ENCODE measurements at regions not wholly inside any gene's neighbourhood (a gene's known extent, or its start where the extent isn't known, plus 50 kb on each side); places are given as distances from the start of the nearest gene placed in this dataset.

- DNase-seq = no peak
Observed at GRCh38 chr5:77948476-77948875, 172.3 kb upstream of the TBCA start.

- DNase-seq = no peak
Observed at GRCh38 chr5:77947041-77947428, 170.9 kb upstream of the TBCA start.

DNA sequence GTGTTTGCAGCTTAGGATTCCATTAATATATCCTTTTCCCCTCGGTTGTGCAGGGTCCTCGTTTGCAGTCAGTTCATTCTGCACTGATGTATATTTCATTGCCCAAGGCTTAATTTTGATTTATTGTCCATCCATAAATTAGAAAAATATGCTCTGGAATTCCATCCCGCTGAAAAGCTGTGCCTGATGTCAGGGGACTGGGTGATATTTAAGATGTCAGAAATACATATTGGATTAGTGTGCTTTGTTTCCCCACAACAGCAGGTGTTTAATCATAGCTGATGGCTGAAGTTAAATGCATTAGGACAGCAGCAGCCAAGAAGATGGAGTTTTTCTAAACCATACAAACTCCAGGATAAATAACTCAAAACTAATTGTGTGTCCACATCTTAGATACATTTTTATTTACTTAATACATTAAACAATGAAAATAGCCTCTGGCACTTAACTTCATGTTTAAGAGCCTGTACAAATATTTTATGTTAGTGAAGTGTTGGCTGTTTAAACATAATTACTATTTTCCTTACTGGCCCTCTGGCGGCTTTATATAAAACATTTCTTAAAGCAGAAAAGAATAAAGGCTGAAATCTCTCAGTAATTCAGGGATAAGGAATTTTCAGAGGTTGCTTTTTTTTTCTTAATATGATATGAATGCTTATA is 170.4 kb upstream of the TBCA start:
- no peak for DNase-seq

GRCh38 chr5:77945874-77946273 is 169.7 kb upstream of the TBCA start:
- DNase-seq = no peak

GRCh38 chr5:77944757-77945340 is 168.7 kb upstream of the TBCA start:
- DNase-seq = no peak

GRCh38 chr5:77943851-77944250 is 167.7 kb upstream of the TBCA start:
- DNase-seq = no peak

- DNase-seq = no peak
Observed at GRCh38 chr5:77942578-77943239, 166.6 kb upstream of the TBCA start.

DNA sequence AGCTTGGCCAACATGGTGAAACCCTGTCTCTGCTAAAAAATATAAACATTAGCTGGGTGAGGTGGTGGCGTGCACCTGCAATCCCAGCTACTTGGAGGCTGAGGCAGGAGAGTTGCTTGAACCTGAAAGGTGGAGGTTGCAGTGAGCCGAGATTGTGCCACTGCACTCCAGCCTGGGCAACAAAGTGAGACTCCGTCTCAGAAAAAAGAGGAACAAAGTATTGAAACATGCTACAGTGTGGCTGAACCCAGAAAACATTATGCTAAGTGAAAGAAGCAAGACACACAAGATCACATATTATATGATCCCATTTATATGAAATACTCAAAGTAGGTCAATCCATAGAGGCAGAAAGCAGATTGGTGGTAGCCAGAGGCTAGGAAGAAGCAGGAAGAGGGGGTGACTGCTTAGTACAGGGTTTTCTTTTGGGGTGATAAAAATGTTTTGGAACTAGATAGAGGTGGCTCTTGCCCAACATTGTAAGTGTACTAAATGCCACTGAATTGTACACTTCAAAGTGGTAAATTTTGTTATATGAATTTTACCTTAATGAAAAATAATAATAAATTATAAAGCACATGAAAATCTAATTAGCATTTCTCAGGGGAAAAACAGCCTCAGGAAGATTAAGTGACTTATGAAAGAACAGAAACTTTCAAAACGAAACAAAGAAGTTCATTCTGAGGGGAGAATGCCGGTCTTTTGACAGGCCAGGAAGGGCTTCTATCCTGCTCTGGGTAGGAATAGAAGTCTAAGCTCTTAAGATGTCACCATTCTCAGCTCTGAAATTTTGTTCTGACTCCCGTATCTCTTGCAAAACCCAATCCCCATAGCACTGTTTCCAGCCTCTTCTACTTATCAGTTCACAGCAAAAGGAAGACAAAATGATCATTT is 161.1 kb upstream of the TBCA start:
- DNase-seq = no peak

DNA sequence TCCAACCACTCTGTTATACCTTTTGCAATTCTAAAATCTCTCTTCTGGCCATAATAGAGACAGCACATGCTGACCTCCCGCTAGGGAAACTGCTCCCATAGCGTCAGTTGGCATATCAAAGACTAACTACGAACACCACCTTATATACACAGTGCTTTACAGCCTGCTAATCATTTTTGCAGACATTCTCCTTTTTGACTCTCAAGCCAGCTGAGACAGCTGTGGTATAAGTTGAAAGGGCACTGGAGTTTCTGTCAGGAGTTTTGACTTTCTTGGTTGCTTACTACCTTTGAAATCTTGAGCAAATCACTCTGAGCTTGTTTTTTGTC is 160.2 kb upstream of the TBCA start:
- DNase-seq = no peak

GRCh38 chr5:77935506-77936364 is 159.6 kb upstream of the TBCA start:
- no peak for DNase-seq

DNA sequence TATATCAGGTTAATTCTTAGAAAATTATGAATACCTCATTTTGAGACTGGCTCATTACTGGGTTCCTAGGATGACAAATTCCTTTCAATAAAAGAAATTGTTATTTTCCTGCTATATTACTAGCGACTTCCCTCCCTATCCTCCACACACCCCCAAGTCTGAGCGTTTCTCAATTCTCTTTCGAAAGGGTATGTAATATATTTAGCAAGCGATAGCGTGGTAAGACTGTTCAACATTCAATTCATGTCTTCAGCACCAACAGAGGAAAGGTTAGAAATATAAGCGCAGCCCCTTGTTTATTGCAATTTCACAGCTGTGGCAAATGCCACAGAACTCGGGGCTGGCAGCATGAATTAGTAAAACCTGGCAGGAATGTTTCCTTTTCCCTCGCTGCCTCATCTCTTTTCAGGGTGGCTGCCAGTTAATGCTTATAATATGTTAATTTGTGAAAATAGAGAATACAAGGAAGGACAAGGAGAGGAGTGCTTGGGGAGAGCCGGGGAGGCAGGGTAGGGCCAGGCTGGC is 152.7 kb upstream of the TBCA start:
- DNase-seq = no peak

DNA sequence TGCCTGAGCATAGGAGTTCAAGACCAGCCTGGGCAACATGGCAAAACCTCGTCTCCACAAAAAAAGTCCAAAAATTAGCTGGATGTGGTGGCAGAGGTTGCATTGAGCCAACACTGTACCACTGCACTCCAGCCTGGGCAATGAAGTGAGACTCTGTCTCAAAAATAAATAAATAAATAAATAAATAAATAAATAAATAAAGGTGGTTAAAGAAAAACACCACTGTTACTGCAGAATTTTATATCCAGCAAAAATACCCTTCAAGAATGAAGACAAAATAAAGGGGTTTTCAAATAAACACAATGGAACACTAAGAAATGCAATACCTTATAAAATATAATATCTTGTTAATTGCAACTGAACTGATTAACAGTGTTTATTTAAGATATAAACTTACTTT is 150.2 kb upstream of the TBCA start:
- DNase-seq = no peak

DNA sequence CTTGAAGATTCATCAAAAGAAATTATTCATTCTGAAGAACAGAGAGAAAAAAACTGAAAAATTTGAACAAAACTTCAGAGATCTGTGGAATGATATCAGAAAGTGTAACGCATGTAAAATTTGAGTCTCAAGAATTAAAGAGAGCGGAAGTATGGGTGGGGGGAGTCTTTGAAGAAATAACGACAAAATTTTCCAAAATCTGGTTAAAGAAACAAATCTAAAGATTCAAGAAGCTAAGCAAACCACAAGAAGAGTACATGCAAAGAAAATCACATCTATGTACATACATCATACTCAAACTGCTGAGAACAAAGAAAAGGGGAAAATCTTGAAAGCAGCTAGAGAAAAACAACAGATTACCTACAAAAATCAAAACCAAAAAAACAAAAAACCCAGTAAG is 149.4 kb upstream of the TBCA start:
- no peak for DNase-seq

- no peak for DNase-seq
Observed at GRCh38 chr5:77924081-77924480, 147.9 kb upstream of the TBCA start.

GRCh38 chr5:77923666-77924065 is 147.5 kb upstream of the TBCA start:
- no peak for DNase-seq

DNA sequence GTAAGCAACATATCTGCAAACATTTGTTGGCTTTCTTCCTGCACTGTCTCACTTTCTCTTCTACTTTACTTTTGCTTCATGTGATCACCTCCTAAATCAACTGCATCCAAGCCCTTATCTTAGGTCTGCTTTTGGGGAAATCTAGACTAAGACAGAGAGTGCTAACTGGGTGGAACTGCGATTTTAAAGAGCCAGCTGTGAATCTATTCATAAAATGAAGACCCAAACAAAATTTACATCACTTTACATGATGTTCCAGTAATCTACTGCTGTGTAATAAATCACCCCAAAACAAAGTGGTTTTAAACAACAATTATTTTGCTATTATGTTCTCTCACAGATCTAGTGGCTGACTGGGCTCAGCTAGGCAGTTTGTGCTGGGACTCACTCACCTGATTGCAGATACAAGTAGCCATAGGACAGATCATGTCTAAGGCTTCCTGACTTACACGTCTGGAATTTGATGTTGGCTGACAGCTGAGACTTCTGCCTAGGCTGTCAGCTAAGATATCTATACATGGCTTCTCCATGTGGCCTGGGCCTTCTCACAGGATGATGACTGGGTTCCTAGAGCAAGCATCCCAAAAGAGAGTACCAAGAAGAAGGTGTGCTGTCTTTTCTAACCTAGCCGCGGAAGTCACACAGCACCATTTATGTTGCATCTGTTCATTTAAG is 145.1 kb upstream of the TBCA start:
- DNase-seq = no peak

DNA sequence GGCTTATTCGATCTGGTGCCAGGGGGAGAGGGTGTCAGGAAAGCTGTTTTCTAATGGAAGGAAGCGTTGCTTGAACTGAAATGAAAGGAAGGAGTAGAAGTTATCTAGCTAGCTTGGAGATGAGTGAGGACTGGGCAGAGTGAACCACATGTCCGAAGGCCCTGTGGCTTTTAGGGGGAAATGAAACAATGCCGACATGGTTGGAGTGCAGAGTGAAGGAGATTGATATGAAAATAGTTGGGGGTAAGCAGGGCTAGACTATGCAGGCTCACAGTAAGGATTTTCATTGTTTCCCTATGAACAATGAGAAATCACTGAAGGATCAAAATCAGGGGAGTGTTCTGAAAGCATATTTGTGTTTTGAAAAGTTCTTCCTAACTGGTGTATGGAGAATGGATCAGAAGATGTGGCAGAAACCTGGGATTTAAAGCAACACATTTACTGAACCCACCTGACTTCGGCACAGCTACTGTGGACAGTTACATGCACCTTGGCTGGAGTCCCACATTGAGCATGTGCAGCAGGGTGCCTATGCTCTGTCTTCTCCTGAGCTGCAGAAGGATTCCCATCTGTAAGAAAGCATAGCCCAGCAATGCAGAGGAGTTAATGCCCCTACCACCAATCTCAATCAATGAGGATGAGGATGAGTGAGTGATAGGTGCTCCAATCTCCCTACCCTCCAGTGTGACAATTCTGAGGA is 144.4 kb upstream of the TBCA start:
- no peak for DNase-seq

DNA sequence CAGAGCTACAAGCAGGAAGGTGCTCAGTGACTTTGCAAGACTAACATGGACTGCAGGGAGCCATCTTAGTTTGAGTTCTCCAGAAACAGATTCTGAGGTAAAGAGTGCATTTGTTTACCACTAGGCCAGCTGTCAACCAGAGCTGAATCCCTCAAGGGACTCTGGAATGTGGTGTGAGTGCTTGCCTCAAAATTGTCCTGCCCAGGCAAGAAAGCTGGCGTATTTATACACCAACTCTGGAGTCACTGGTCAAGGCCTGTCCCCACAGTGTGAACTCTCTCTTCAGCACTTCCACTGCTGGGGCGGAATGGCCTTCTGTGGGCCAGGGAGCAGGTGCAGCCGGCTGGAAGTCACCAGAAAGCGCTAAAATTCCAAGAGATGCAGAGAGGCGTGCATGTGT is 139.2 kb upstream of the TBCA start:
- no peak for DNase-seq

DNA sequence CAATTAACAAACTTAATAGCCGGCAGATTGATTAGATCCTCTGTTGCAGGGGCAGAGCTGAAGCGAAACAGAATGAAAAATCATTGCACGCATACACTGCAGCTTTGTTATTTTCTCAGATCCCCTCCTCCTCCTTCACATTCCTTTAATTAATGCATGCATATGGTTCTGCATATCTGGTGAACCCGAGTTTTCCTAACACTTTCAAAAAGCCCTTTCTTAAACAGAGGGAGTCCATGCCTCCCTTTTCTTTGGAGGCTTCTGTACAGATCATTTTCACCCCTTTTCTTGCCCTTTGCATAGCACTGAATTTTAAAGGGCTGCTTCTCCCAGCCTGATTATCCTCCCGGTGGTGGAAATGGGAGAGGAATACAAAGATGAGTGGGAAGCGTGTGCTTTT is 136.6 kb upstream of the TBCA start:
- no peak for DNase-seq

- DNase-seq = no peak
Observed at GRCh38 chr5:77910602-77911188, 134.6 kb upstream of the TBCA start.

- DNase-seq = no peak
Observed at GRCh38 chr5:77909237-77909636, 133.1 kb upstream of the TBCA start.
